Jurkat, Clone E6-1 (cell line): ENCODE measurements at regions not wholly inside any gene's neighbourhood (a gene's known extent, or its start where the extent isn't known, plus 50 kb on each side); places are given as distances from the start of the nearest gene placed in this dataset.
A peak's percentile ranks its signal among the peaks of the same experiment; 100 is the strongest.

Experiments
- DNase-seq: peaks from one replicate; pipeline ENCODE4 v3.0.0-alpha.2; 2011; ENCODE audit warnings: low read depth, low spot score
- H3K4me3 ChIP-seq: 2 replicates; pipeline ENCODE4 v1.5.1; 2011; ENCODE audit warnings: mild to moderate bottlenecking, low read length, control low read depth, moderate library complexity

GRCh38 chr3:18892047-18892446, 256.3 kb upstream of the KCNH8 start:
- peak; percentile 24 for DNase-seq
- H3K4me3 ChIP-seq, result no peak overlapping the region

GRCh38 chr3:18891641-18892040, 256.7 kb upstream of the KCNH8 start:
- no peak overlapping the region for H3K4me3 ChIP-seq
- peak; percentile 95 for DNase-seq

GRCh38 chr3:18890449-18890848, 257.9 kb upstream of the KCNH8 start:
- DNase-seq, result no peak
- H3K4me3 ChIP-seq, result no peak overlapping the region

GRCh38 chr3:18888819-18889218, 259.5 kb upstream of the KCNH8 start:
- no peak overlapping the region for H3K4me3 ChIP-seq
- DNase-seq, result no peak

GRCh38 chr3:18888370-18888769, 259.9 kb upstream of the KCNH8 start:
- DNase-seq, result no peak

GRCh38 chr3:18886331-18886730, 262.0 kb upstream of the KCNH8 start:
- H3K4me3 ChIP-seq, result no peak overlapping the region
- no peak for DNase-seq

More at GRCh38 chr3:18888370-18888769, 259.9 kb upstream of the KCNH8 start:
- H3K4me3 ChIP-seq, result no peak overlapping the region

- H3K4me3 ChIP-seq, result no peak overlapping the region
- DNase-seq, result no peak
Measured at GRCh38 chr3:18885612-18886011, 262.7 kb upstream of the KCNH8 start.

- H3K4me3 ChIP-seq, result no peak overlapping the region
- DNase-seq, result no peak
Measured at GRCh38 chr3:18883571-18883970, 264.7 kb upstream of the KCNH8 start.

GRCh38 chr3:18880691-18881090, 267.6 kb upstream of the KCNH8 start:
- H3K4me3 ChIP-seq, result no peak overlapping the region

GRCh38 chr3:18872466-18872865, 275.8 kb upstream of the KCNH8 start:
- H3K4me3 ChIP-seq, result no peak overlapping the region
- peak; percentile 18 for DNase-seq

More at GRCh38 chr3:18880691-18881090, 267.6 kb upstream of the KCNH8 start:
- DNase-seq, result no peak

- no peak overlapping the region for H3K4me3 ChIP-seq
- no peak for DNase-seq
Measured at GRCh38 chr3:18870642-18871041, 277.7 kb upstream of the KCNH8 start.

GRCh38 chr3:18870074-18870640, 278.2 kb upstream of the KCNH8 start:
- no peak for DNase-seq

GRCh38 chr3:18868911-18869689, 279.2 kb upstream of the KCNH8 start:
- no peak overlapping the region for H3K4me3 ChIP-seq
- DNase-seq, result no peak

More at GRCh38 chr3:18870074-18870640, 278.2 kb upstream of the KCNH8 start:
- H3K4me3 ChIP-seq, result no peak overlapping the region

- no peak for DNase-seq
- no peak overlapping the region for H3K4me3 ChIP-seq
Measured at GRCh38 chr3:18866899-18867298, 281.4 kb upstream of the KCNH8 start.

- H3K4me3 ChIP-seq, result no peak overlapping the region
Measured at GRCh38 chr3:18864933-18865731, 283.2 kb upstream of the KCNH8 start.

GRCh38 chr3:18862077-18862476, 286.2 kb upstream of the KCNH8 start:
- H3K4me3 ChIP-seq, result no peak overlapping the region
- DNase-seq, result no peak

More at GRCh38 chr3:18864933-18865731, 283.2 kb upstream of the KCNH8 start:
- no peak for DNase-seq

GRCh38 chr3:18861137-18861536, 287.2 kb upstream of the KCNH8 start:
- DNase-seq, result no peak
- H3K4me3 ChIP-seq, result no peak overlapping the region

- no peak for DNase-seq
- H3K4me3 ChIP-seq, result no peak overlapping the region
Measured at GRCh38 chr3:18853269-18853668, 295.0 kb upstream of the KCNH8 start.

- no peak overlapping the region for H3K4me3 ChIP-seq
- no peak for DNase-seq
Measured at GRCh38 chr3:18847583-18848197, 300.6 kb upstream of the KCNH8 start.

- DNase-seq, result peak; percentile 36
- H3K4me3 ChIP-seq, result no peak overlapping the region
Measured at GRCh38 chr3:18843983-18844382, 304.3 kb upstream of the KCNH8 start.
